Neural cell (in vitro differentiated cells): ENCODE measurements at regions not wholly inside any gene's neighbourhood (a gene's known extent, or its start where the extent isn't known, plus 50 kb on each side); places are given as distances from the start of the nearest gene placed in this dataset.

ENCODE experiments used
- H2AFZ ChIP-seq: fragments of 200-600, 300-800 bp; sonication (generic), shearing (Covaris generic); 2 replicates; pipeline ENCODE4 v1.6.0; 2014; ENCODE audit warnings: low read depth, mild to moderate bottlenecking, antibody characterized with exemption, low read length, moderate library complexity
- H3F3A ChIP-seq: fragments of 200-600 bp; shearing (Covaris generic); 2 replicates; pipeline ENCODE4 v1.6.1; 2016; ENCODE audit warnings: mild to moderate bottlenecking, moderate library complexity, mixed read lengths, antibody characterized with exemption, low read length; ENCODE audit not compliant: insufficient read depth, poor library complexity, severe bottlenecking
- H3K27ac ChIP-seq: fragments of 200-600, 300-800 bp; sonication (generic), shearing (Covaris generic); 2 replicates; pipeline ENCODE4 v1.5.1; 2014; ENCODE audit warnings: mild to moderate bottlenecking, low read length, moderate library complexity
- H3K27me3 ChIP-seq: fragments of 300-800, 200-600 bp; sonication (generic), shearing (Covaris generic); 2 replicates; pipeline ENCODE4 v1.6.0; 2014; ENCODE audit warnings: mild to moderate bottlenecking, low read depth, low read length, moderate library complexity; ENCODE audit not compliant: insufficient read depth
- H3K36me3 ChIP-seq: fragments of 300-800, 200-600 bp; sonication (generic), shearing (Covaris generic); 2 replicates; pipeline ENCODE4 v1.5.1; 2014; ENCODE audit warnings: mild to moderate bottlenecking, antibody characterized with exemption, low read length, moderate library complexity; ENCODE audit not compliant: insufficient read depth
- H3K4me2 ChIP-seq: fragments of 300-800, 200-600 bp; sonication (generic), shearing (Covaris generic); 2 replicates; pipeline ENCODE4 v1.6.0; 2014; ENCODE audit warnings: mild to moderate bottlenecking, low read length
- H3K4me3 ChIP-seq: fragments of 300-800, 200-600 bp; sonication (generic), shearing (Covaris generic); 2 replicates; pipeline ENCODE4 v1.5.1; 2014; ENCODE audit warnings: mild to moderate bottlenecking, low read length, moderate library complexity
- H3K79me2 ChIP-seq: fragments of 200-600 bp; shearing (Covaris generic); replicated peaks from 2 replicates; pipeline ENCODE4 v1.6.0; 2014; ENCODE audit warnings: mild to moderate bottlenecking, low read length, moderate library complexity; ENCODE audit not compliant: insufficient read depth
- H3K9ac ChIP-seq: fragments of 300-800, 200-600 bp; sonication (generic), shearing (Covaris generic); 2 replicates; pipeline ENCODE4 v1.6.1; 2016; ENCODE audit warnings: mild to moderate bottlenecking, low read length, mixed read lengths
- H3K9me2 ChIP-seq: fragments of 200-600 bp; shearing (Covaris generic); 2 replicates; pipeline ENCODE4 v1.6.1; 2016; ENCODE audit warnings: mild to moderate bottlenecking, low read length, mixed read lengths; ENCODE audit not compliant: insufficient read depth
- H3K9me3 ChIP-seq: fragments of 200-600, 300-800 bp; sonication (generic), shearing (Covaris generic); 2 replicates; pipeline ENCODE4 v1.6.1; 2016; ENCODE audit warnings: mild to moderate bottlenecking, mixed run types, low read length, moderate library complexity, mixed read lengths
- H4K20me1 ChIP-seq: fragments of 200-600 bp; shearing (Covaris generic); 2 replicates; pipeline ENCODE4 v1.6.1; 2016; ENCODE audit warnings: mild to moderate bottlenecking, mixed run types; ENCODE audit not compliant: insufficient read depth
- CTCF ChIP-seq: fragments of 450-650 bp; IDR thresholded peaks from 2 replicates; pipeline ENCODE4 v1.5.1; 2014; ENCODE audit warnings: antibody characterized with exemption, mild to moderate bottlenecking, moderate library complexity; ENCODE audit not compliant: poor library complexity, severe bottlenecking
- EP300 ChIP-seq: fragments of 450-650 bp; conservative IDR thresholded peaks from 2 replicates; pipeline ENCODE4 v1.6.1; 2014; ENCODE audit warnings: antibody characterized with exemption, mild to moderate bottlenecking, moderate library complexity; ENCODE audit not compliant: poor library complexity, severe bottlenecking
- EZH2 ChIP-seq: fragments of 200-600, 300-800 bp; shearing (Covaris generic), sonication (generic); IDR thresholded peaks from 2 replicates; pipeline ENCODE4 v1.6.1; 2014; ENCODE audit warnings: antibody characterized with exemption, low read length, borderline replicate concordance, mild to moderate bottlenecking; ENCODE audit not compliant: insufficient read depth, poor library complexity, severe bottlenecking
- MXI1 ChIP-seq: fragments of 450-650 bp; conservative IDR thresholded peaks from 2 replicates; pipeline ENCODE4 v1.6.1; 2014; ENCODE audit warnings: antibody characterized with exemption, mild to moderate bottlenecking; ENCODE audit not compliant: poor library complexity, severe bottlenecking
- POLR2AphosphoS5 ChIP-seq: IDR thresholded peaks from 2 replicates; pipeline ENCODE4 v1.6.1; 2012
- RAD21 ChIP-seq: fragments of 450-650 bp; conservative IDR thresholded peaks from 2 replicates; pipeline ENCODE4 v1.6.1; 2014; ENCODE audit warnings: antibody characterized with exemption, mild to moderate bottlenecking, moderate library complexity
- REST ChIP-seq: IDR thresholded peaks from 2 replicates; pipeline ENCODE4 v1.6.1; 2012; ENCODE audit warnings: borderline replicate concordance
- SMC3 ChIP-seq: fragments of 450-650 bp; conservative IDR thresholded peaks from 2 replicates; pipeline ENCODE4 v1.6.1; 2014; ENCODE audit warnings: antibody characterized with exemption, mild to moderate bottlenecking, moderate library complexity; ENCODE audit not compliant: poor library complexity
- TAF1 ChIP-seq: IDR thresholded peaks from 2 replicates; pipeline ENCODE4 v1.6.1; 2012; ENCODE audit warnings: low read depth

- no peak overlapping the region for H3K27ac ChIP-seq
- no peaks in the 10 kb centered on the region for H3F3A ChIP-seq
- H3K4me3 ChIP-seq = no peak overlapping the region
- no peaks in the 10 kb centered on the region for H3K79me2 ChIP-seq
- H3K9me2 ChIP-seq = no peaks in the 10 kb centered on the region
- no peaks in the 10 kb centered on the region for H3K9me3 ChIP-seq
- no peak overlapping the region for H3K9ac ChIP-seq
- H3K27me3 ChIP-seq = no peaks in the 10 kb centered on the region
- H3K4me2 ChIP-seq = no peak overlapping the region
- no peak overlapping the region for H2AFZ ChIP-seq
- TF ChIP-seq EZH2 (no peak), CTCF (no peak), EP300 (no peak), MXI1 (no peak), REST (no peak), TAF1 (no peak), RAD21 (no peak), SMC3 (no peak), POLR2AphosphoS5 (no peak)
- H3K36me3 ChIP-seq = no peaks in the 10 kb centered on the region
- no peaks in the 10 kb centered on the region for H4K20me1 ChIP-seq
Measured at GRCh38 chr2:57210855-57211254, 835.8 kb upstream of the VRK2 start.

GRCh38 chr2:57217013-57217412 is 829.6 kb upstream of the VRK2 start:
- Histone ChIP-seq H3K79me2 (no peaks in the 10 kb centered on the region), H3K9me2 (no peaks in the 10 kb centered on the region), H2AFZ (no peak overlapping the region), H3K4me3 (no peak overlapping the region), H3F3A (no peaks in the 10 kb centered on the region), H3K4me2 (no peak overlapping the region), H3K9me3 (no peaks in the 10 kb centered on the region), H3K27ac (no peak overlapping the region), H3K36me3 (no peaks in the 10 kb centered on the region), H4K20me1 (no peaks in the 10 kb centered on the region), H3K9ac (no peak overlapping the region), H3K27me3 (no peaks in the 10 kb centered on the region)
- TF ChIP-seq MXI1 (no peak), POLR2AphosphoS5 (no peak), CTCF (no peak)
